HG03060 (cell line): ENCODE measurements at regions not wholly inside any gene's neighbourhood (a gene's known extent, or its start where the extent isn't known, plus 50 kb on each side); places are given as distances from the start of the nearest gene placed in this dataset.
A peak's percentile ranks its signal among the peaks of the same experiment; 100 is the strongest.

Source experiments
- ATAC-seq: cut with Tn5 transposase; IDR thresholded peaks from one replicate; pipeline ENCODE4 v1.9.1; 2021; ENCODE audit warnings: low read depth, moderate number of reproducible peaks; ENCODE audit not compliant: unreplicated experiment

DNA sequence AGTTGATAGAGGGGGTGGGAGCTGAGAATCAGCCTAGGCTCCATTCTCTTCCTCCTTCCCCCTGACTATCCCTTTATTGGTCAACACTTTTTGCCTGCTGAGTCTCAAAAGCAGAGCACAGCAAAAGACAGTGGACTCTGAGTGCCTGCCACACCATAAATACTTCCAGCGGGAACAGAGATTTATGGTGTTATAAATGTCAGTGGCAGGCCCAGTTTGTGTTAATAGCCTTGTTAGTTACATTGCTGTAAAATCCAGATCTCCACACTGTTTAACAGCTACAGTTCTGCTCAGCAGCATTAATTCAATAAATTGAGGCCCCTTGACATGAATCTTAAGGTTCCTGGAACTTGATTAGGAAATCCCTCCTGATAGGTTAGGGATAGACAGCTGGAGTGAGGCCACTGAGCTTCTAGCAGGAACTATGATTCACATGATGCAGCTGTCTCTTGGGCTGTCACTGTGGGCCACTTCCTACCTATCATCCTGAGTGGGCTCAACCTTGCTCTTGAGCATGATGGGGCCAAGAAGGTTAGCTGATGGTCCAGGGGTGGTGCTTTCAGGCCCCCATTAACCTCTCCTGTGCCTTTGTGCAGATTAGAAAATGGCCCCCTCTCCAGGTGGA lies 295.2 kb upstream of the SRRM4 start:
- ATAC-seq: no peak

DNA sequence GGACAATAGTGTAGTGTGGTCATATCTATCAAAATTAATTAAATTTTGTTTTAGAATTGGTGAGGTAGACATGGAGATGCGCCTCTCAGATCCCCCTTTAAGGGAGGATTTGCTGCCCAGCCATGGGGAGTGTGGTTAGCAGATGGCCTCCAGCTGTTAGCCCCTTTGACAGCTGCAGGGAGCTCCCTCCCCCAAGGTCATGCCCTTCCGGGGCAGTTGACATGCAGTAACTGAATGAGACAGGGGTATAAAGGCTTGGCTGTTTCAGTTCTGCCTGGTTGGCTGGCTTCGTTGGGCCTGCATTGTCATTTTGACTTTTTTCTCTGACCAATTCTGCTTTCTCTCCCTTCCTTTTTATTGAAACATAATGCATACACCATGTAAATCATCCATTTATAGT lies 291.5 kb upstream of the SRRM4 start:
- ATAC-seq: peak; percentile 78

DNA sequence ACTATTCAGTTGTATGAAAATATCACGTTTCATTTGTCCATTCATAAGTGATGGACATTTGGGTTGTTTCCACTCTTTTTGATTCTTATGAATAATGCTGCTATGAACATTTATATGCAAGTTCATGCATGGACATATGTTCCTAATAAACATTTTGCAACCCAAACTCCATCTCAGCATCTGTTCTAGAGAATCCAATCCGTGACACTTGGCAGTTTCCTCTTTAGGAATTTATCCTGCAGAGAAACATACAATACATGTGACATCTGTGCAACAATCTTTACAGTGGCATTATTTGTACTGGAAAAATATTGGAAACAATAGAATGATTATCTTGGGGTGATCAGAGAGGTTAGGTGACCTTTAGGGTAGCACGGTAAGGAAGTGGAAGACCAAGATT lies 290.8 kb upstream of the SRRM4 start:
- ATAC-seq: no peak

DNA sequence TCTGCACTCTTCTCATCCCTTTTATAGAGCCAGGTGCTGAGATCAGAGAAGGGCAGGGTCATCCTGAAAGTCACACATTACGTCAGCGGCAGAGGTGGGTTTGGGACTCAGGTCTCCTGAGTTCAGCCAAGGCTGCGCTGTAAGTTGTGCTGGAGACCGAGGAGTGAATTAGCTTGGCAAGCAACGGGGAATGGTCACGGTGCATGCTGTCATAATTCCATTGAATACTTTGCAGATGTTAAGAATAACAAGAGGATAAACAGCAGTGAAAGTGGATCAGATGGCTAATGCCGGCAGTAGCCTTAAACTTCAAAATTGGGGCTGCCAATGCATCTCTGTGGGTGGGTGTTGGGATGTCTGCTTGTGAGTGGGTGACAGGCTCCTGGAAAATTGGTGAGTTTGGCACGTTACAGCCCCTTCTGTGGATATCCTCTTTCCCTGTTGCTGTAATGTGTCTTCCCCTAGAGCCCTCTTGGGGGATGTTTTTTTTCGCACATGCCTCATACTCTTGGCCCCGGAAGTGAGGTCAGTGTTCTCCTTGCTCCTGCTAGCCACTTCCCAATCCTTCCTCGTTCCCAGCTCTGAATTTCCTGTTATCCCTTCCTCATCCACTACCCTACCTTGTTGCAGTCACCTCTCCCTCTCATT lies 287.1 kb upstream of the SRRM4 start:
- no peak for ATAC-seq

DNA sequence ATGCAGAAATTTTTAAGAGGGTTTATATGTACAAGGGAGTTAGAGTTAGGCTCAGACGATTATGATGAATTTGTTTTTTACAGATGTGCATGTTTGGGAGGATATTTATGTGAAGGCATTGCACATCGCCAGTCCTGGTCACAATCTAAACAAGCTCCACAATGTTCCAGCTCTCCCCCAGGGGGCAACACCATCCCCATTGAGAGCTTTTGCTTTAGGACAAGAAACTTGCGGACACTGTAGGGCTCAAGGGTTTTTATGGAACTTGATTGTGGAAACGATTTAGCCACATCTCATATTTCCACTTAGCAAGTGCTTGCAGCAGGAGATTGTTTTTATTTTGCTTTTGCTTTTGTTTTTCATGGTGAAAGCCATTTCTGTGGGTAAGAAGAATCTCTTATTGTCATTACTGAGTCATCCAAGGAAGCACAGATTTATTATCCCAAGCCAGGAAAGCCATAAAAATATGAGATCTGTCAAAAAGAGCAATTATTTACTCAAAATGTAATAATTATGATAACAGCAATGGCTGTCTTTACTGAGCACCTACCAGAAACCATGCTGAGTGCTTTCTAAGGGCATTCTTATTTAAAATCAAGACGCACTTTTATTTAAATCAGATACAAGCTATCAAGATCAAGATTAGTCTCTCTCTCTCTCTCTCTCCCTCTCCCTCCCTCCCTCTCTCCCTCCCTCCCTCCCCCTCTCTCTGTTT lies 276.7 kb upstream of the SRRM4 start:
- ATAC-seq: no peak

DNA sequence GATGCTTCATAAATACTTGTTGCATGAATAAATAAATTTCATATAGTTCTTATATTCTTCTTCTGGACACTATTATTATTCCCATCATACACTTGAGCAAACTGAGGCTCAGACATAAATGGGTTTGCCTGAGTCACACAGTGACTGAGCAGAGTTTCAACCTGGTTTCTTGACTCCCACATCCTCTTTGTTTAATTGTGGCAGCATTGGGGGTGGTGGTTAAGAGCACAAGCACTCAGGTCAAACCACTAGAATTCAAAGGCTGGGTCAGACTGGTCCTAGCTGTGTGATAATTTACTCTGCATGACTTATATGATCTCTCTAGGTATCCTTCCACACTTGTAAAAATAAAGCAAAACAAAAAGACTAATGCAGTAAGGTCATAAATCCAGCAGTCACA lies 274.9 kb upstream of the SRRM4 start:
- no peak for ATAC-seq

DNA sequence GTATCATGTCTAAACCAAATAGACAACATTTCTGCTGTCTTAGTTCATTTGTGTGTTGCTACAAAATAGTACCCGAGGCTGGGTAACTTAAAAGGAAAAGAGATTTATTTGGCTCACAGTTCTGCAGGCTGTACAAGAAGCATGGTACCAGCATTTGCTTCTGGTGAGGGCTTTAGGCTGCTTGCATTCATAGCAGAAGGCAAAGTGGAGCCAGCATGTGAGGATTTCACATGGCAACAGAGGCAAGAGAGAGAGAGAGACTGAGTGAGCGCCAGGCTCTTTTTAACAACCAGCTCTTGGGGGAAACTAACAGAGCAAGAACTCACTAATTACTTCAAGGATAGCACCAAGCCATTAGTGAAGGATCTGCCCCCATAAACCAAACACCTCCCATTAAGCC lies 271.4 kb upstream of the SRRM4 start:
- no peak for ATAC-seq

DNA sequence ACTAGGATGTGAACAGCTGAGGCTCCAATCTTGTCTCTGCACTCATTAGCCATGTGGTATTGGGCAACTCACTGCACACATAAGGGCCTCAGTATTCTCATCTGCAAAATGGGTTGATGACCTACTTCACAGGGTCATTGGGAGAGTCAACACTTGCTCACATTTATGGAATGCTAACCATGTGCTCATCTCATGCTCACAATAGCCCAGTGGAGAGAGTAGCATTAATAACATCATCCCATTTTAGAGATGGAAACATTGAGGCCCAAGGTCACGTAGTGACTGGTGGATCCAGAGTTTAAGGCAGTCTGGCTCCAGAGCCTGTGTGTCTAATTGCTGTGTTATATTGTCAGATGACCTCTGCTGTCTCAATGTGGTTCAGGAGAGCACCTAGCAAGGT lies 270.2 kb upstream of the SRRM4 start:
- no peak for ATAC-seq

DNA sequence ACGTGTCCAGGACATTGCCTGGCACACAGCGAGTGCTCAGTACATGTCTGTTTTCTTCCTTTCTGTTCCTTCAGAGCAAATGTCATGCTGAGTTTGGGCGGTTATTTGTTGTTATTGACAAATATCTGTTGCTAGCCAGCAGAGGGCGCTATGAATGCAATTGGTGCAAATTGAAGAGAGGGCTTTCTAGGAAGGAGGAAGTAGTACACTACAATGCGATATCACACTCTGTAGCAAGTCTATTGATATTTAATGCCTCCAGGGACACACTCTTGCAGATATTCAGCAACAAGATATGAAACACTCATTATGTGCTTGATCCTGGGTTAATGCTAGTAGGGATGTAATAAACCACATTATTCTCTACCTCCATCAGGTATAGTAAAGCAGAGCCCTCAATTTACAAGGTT lies 267.3 kb upstream of the SRRM4 start:
- ATAC-seq: no peak

DNA sequence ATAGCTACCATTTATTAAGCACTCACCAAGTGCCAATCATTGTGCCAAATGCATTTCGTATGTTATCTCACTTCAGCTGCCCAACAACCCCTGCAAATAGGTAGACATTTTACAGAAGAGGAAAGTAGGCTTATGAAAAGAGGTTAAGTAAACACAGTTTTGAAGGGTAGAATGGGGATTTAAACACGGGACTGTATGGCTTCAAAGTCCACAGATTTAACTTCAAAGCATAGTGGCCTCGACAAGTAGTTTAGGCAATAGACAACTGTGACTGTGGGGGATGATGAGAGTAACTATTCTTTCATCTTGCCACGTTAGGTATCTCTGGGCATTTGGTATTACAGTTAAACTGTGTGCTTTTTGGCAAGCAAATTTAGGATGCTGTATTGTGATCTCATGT lies 266.8 kb upstream of the SRRM4 start:
- no peak for ATAC-seq

DNA sequence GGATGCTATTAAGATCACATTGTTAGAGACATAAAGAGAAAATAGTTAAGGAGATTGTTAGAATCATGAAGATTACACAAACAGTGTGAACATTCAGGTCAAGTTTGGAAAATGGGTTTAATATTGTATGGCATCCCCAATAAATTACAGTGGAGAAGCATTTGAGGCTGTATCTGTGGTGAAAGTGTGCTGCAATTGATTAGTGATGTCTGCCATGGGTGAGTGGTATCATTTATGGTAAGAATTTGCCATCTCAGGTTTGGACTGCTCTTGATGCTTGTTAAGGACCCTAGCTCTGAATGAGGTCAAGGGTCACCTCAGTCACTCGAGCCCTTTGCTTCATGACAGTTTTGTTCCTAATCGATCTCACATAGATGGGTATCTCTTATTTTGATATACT lies 265.7 kb upstream of the SRRM4 start:
- ATAC-seq: no peak

DNA sequence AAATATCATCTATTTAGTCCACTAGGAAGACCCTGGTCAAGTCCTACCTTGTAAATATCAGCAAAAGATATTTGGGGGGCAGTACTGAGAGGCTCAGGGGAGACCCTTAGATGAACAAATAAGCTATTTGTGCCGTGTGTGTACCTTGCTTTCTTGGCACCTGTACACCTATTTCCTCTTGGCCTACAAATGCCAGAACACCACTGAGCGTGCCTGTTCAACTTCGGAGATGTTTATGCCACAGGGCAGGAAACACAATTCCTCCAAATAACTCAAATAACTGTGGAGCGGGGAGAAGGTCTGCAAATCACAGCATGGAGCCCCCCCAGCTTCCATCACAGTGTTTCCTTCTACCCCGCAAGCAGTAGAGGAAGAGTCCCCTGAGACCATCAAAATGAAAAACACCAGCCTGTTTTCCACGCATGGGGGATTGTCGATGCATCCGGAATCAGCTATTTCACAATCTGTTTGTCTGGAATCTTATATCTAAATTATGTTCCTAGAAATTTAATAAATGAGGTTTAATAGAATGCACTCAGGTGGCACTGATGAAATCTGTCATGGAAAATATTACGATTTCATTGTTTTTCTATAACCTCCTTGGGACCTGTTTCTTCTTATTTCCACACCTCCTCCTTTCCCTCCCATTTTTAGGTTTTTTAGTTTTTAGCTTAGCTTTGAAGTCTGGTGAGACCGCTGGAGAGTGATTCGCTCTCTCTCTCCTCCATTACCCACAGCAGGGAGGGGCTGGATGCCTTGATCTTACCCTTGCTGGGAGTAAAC lies 254.0 kb upstream of the SRRM4 start:
- no peak for ATAC-seq

DNA sequence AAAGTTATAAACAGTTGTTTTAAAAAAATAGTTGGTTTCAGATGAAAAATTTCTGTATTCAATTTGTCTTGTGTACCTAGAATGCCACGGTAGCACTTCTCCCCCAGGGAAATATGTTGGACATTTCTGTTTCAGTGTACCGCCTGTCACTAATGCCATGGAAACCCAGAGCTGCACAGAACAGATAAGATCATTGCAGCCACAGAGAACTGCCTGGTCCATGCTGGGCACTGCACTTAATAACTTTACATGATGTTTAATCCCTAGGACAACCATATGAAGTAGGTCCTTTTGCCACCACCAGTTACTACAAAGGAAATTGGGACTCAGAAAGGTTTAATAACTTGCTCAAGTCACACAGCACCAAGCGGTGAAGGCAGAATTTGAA lies 253.4 kb upstream of the SRRM4 start:
- ATAC-seq: no peak

DNA sequence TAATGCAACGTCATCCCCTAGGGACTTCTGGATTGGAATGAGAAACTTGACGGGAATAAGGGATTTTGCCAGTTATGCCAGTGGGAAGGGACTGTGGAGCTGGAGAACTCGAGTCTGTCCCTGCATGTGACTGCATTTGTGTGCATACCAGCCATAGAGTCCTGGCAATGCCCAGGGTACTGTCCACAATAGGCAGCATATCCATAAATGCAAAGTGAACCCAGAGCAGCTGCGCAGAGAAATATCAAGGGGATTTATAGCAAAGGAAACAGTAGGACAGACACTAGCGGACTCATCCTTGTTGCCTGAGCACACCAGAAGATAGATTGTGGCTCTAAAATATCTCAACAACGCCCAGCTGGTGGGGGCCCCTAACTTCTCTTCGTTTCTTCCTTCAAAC lies 247.1 kb upstream of the SRRM4 start:
- ATAC-seq: no peak

DNA sequence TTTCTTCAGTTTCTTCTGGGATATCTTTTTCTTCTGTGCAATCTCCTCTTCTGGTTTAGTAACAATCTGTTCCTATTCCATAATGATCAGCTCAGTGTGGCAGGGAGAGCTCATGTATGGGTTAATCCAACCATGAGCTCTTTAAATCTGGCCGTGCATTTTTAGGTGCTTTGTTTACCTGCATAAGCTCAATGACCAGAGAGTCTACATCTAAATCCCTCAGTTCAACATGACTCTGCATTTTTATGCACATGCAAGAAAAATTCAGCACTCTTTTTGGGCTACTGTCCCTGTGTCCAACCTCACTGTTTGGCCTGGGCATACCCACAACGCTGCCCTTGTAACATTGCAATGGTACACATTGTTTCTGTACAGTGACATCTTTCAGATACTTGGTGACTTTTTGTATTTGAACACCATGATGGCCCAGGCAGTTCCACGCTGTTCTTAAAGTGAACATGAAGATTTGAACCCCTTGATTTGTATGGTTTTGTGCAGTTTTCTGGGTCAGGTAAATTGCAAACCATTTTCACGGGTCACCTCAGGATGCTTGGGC lies 243.3 kb upstream of the SRRM4 start:
- ATAC-seq: no peak

DNA sequence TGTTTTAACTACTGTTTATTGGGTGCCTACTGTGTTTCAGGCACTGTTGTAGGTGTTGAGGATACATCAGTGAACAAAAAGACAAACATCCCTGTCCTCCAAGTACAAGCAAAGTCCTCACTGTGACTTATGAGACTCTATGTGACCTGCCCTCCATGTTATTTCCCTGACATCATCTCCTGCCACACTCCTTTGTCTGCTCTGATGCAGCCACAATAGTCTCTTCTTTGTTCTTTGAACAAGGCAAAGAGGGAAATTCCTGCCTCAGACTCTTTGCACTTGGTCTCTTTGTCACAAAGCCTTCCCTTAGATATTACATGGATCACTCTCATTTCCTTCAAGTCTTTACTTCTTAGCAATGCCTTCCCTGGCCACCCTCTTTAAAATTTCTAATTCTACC lies 240.1 kb upstream of the SRRM4 start:
- no peak for ATAC-seq

DNA sequence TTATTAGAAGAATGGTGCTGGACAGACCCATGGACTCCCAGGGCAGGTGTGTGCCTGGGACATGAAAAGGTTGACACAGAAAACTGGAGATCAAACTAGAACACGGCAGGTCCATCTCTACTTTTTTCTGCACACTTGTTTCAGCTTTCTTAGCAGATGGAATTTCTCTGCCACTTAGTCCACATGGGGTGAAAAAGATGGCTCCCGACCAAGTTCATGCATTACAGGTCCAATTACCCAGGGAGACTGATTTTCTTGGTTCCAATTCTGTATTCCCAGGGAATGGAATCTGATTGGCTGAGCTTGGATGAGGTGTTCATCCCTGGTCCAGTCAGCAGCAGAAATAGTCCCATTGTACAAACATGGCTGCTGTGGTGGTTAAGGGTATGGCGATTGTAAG lies 238.9 kb upstream of the SRRM4 start:
- no peak for ATAC-seq

DNA sequence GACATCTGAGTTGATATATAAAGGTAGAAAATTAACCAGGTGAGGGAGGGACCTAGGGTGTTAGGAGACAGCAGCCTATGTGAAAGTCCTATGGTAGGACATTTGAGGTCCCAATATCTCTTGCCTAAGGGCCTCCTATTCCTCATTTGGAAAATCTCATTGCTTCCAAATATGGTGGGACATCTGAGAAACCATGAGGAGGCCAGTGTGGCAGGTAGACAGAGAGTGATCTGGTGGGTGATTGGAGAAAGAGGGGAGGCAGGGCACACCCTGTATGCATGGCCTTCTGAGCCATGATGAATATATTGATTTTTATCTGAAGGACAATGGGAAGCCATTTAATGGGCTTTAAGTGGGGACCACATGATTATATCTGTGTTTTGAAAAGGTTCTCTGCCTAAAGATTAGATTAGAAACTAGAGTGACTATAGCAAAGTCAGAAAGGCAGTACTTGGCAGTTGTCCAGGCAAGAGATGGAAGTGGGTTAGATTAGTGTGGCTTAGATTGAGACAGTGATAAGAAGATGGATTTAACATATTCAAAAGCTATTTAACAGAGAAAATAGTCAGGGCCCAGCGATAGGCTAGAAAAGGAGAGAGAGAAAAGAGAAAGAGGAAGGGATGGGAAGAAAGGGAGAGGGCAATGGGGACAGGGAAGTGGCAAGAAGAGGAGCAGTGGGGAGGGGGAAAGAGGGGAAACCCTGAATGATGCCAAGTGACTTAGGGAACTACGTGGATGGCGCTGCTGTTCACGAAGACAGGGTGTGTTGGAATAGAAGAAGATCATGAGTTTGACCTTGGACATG lies 237.2 kb upstream of the SRRM4 start:
- no peak for ATAC-seq

DNA sequence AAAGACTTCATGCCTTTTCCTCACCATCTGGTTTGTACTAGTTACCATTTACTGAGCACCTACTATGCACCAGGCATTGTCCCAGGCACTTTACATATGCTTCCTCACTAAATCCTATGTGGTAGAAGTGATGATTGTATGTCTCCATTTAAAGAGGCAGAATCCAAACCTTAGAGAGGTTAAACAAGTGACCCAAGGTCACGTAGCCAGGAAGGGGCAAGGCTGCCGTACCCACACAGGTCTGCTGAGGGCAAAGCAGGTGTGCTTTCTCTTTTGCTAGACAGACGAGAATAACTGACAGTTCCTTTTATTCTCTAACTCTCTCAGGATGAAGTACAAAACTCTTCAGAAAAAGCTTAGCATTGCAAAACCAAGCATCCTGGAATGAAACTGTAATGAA lies 235.2 kb upstream of the SRRM4 start:
- ATAC-seq: no peak

DNA sequence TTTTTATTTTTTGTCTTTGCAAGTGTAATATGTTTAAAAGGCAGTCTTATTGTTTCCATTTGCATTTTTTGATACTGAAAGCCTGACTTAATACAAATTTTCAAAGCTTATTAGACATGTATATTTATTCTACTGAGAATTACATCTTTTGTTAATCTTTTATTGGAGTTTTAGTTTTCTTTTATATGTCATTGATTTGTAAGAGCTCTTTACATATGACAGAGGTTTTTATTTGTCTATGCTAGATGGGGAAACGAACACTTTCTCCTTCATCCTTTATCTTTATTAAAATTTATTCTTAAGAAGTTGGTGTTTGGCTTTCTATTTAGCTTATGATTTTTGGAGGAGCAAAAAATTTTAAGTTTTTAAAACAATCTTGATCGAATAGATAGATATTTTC lies 234.4 kb upstream of the SRRM4 start:
- ATAC-seq: no peak
